IMR-90 (cell line): ENCODE measurements at regions not wholly inside any gene's neighbourhood (a gene's known extent, or its start where the extent isn't known, plus 50 kb on each side); places are given as distances from the start of the nearest gene placed in this dataset.

ENCODE experiments used
- ATAC-seq: fragments of 200-7000 bp; cut with Tn5 transposase; 2 replicates; pipeline ENCODE4 v1.9.1; 2020; ENCODE audit warnings: low read depth, mild to moderate bottlenecking, moderate library complexity
- BruUV-seq: library from RNA; stranded (reverse); fragments of 400-500 nt; replicated peaks from 2 replicates; lab custom pipeline; 2021; lab: Mats Ljungman, UMichigan
- CTCF ChIA-PET: fragments of 300-600 bp; formaldehyde crosslinking; extraction: SDS; loops from one replicate; lab custom pipeline; 2021; ENCODE audit warnings: antibody characterized with exemption; lab: Yijun Ruan, JAX
- POLR2A ChIA-PET: fragments of 300-600 bp; sonication (Branson Sonifier 250); formaldehyde crosslinking; loops from one replicate; lab custom pipeline; 2022; ENCODE audit warnings: antibody characterized with exemption; ENCODE audit not compliant: unreplicated experiment; lab: Charles Lee
- DNase-seq: peaks from one replicate; pipeline ENCODE4 v3.0.0; 2013
- H2AFZ ChIP-seq: replicated peaks from 2 replicates; pipeline ENCODE3; 2013; ENCODE audit warnings: low read length, mild to moderate bottlenecking; ENCODE audit not compliant: poor library complexity
- H2AK5ac ChIP-seq: 2 replicates; pipeline ENCODE4 v1.6.1; 2013; ENCODE audit warnings: low read depth, low read length, inconsistent platforms
- H2AK9ac ChIP-seq: replicated peaks from 2 replicates; pipeline ENCODE3; 2013; ENCODE audit warnings: mild to moderate bottlenecking, low read depth, low read length, moderate library complexity; ENCODE audit not compliant: poor library complexity
- H2BK120ac ChIP-seq: 2 replicates; pipeline ENCODE4 v1.6.1; 2013; ENCODE audit warnings: low read depth, low read length, inconsistent platforms
- H2BK15ac ChIP-seq: 3 replicates; pipeline ENCODE4 v1.6.1; 2013; ENCODE audit warnings: low read depth, low read length, inconsistent platforms
- H2BK20ac ChIP-seq: 2 replicates; pipeline ENCODE4 v1.6.1; 2013; ENCODE audit warnings: low read depth, mild to moderate bottlenecking, inconsistent platforms, low read length, moderate library complexity
- H2BK5ac ChIP-seq: 2 replicates; pipeline ENCODE4 v1.6.1; 2013; ENCODE audit warnings: mild to moderate bottlenecking, low read depth, low read length, inconsistent platforms; ENCODE audit not compliant: poor library complexity, severe bottlenecking
- H3K14ac ChIP-seq: replicated peaks from 2 replicates; pipeline ENCODE4 v1.6.1; 2013; ENCODE audit warnings: low read depth, low read length, inconsistent platforms
- H3K18ac ChIP-seq: 2 replicates; pipeline ENCODE4 v1.6.1; 2013; ENCODE audit warnings: low read depth, low read length, control low read depth
- H3K23ac ChIP-seq: 2 replicates; pipeline ENCODE4 v1.6.1; 2013; ENCODE audit warnings: low read depth, low read length, inconsistent platforms
- H3K27ac ChIP-seq: 2 replicates; pipeline ENCODE4 v1.5.1; 2013; ENCODE audit warnings: mild to moderate bottlenecking, control low read depth, low read length; ENCODE audit not compliant: insufficient read depth
- H3K27me3 ChIP-seq: 2 replicates; pipeline ENCODE4 v1.6.1; 2013; ENCODE audit warnings: low read length; ENCODE audit not compliant: control insufficient read depth, insufficient read depth
- H3K36me3 ChIP-seq: 2 replicates; pipeline ENCODE4 v1.6.1; 2013; ENCODE audit warnings: low read length, mixed read lengths; ENCODE audit not compliant: control insufficient read depth, insufficient read depth
- H3K4ac ChIP-seq: 2 replicates; pipeline ENCODE4 v1.6.1; 2013; ENCODE audit warnings: low read depth, low read length, inconsistent platforms
- H3K4me1 ChIP-seq: 2 replicates; pipeline ENCODE4 v1.6.1; 2013; ENCODE audit warnings: low read length, mixed read lengths; ENCODE audit not compliant: control insufficient read depth, insufficient read depth
- H3K4me2 ChIP-seq: 2 replicates; pipeline ENCODE4 v1.6.1; 2013; ENCODE audit warnings: low read depth, mild to moderate bottlenecking, control low read depth, low read length, moderate library complexity
- H3K4me3 ChIP-seq: 2 replicates; pipeline ENCODE4 v1.5.1; 2013; ENCODE audit warnings: low read depth, mild to moderate bottlenecking, control low read depth, low read length, moderate library complexity; ENCODE audit not compliant: insufficient read depth
- H3K56ac ChIP-seq: 2 replicates; pipeline ENCODE4 v1.6.1; 2013; ENCODE audit warnings: low read length, inconsistent platforms; ENCODE audit not compliant: insufficient read depth; ENCODE audit errors: extremely low read depth
- H3K79me1 ChIP-seq, 2 experiments: 2 replicates each; pipeline ENCODE4 v1.6.1; 2013; ENCODE audit warnings: low read length in 2 of 2, inconsistent platforms in 1 of 2, low read depth in 1 of 2
- H3K9ac ChIP-seq: 2 replicates; pipeline ENCODE4 v1.6.1; 2013; ENCODE audit warnings: low read depth, low read length, control low read depth
- H3K9me1 ChIP-seq: 2 replicates; pipeline ENCODE4 v1.6.1; 2013; ENCODE audit warnings: low read length, inconsistent platforms; ENCODE audit not compliant: insufficient read depth
- H3K9me3 ChIP-seq: 2 replicates; pipeline ENCODE4 v1.6.1; 2013; ENCODE audit warnings: low read length; ENCODE audit not compliant: control insufficient read depth, insufficient read depth
- H4K20me1 ChIP-seq: 2 replicates; pipeline ENCODE4 v1.6.1; 2013; ENCODE audit warnings: low read length, inconsistent platforms; ENCODE audit not compliant: insufficient read depth
- H4K5ac ChIP-seq: 2 replicates; pipeline ENCODE4 v1.6.1; 2013; ENCODE audit warnings: mild to moderate bottlenecking, low read depth, low read length, control low read depth
- H4K8ac ChIP-seq, 2 experiments: 2 replicates each; pipeline ENCODE4 v1.6.1; 2013; ENCODE audit warnings: low read depth in 2 of 2, low read length in 2 of 2, control low read depth in 1 of 2, inconsistent platforms in 1 of 2
- H4K91ac ChIP-seq: 2 replicates; pipeline ENCODE4 v1.6.1; 2013; ENCODE audit warnings: low read depth, low read length, inconsistent platforms; ENCODE audit not compliant: insufficient read depth
- BHLHE40 ChIP-seq: fragments of 150-350 bp; IDR thresholded peaks from 2 replicates; pipeline ENCODE4 v1.6.1; 2016; ENCODE audit warnings: mild to moderate bottlenecking, low read depth, low read length
- CEBPB ChIP-seq: IDR thresholded peaks from 2 replicates; pipeline ENCODE4 v1.6.1; 2012; ENCODE audit warnings: low read depth, low read length, improper control_type of control experiment
- CHD1 ChIP-seq: IDR thresholded peaks from 2 replicates; pipeline ENCODE4 v1.6.1; 2012; ENCODE audit warnings: low read depth, low read length, improper control_type of control experiment
- MAZ ChIP-seq: IDR thresholded peaks from 2 replicates; pipeline ENCODE4 v1.6.1; 2012; ENCODE audit warnings: low read depth, mild to moderate bottlenecking, low read length, improper control_type of control experiment, moderate library complexity, borderline replicate concordance
- RAD21 ChIP-seq: IDR thresholded peaks from 2 replicates; pipeline ENCODE4 v1.6.1; 2012; ENCODE audit warnings: low read length, improper control_type of control experiment
- RFX5 ChIP-seq: IDR thresholded peaks from 2 replicates; pipeline ENCODE4 v1.8.0; 2012; ENCODE audit warnings: low read depth, mild to moderate bottlenecking, low read length, moderate library complexity
- dilution Hi-C: fragments of 300-500 bp; cut with HindIII; formaldehyde crosslinking; loops from one replicate; pipeline ENCODE4 v1.14.3; 2018; ENCODE audit warnings: low sequenced_read_pairs; ENCODE audit not compliant: unreplicated experiment
- in situ Hi-C: fragments of 300-500 bp; cut with MboI; formaldehyde crosslinking; loops from 3 replicates; pipeline ENCODE4 v1.14.3; 2019; ENCODE audit warnings: low sequenced_read_pairs, inconsistent platforms, mixed read lengths
- intact Hi-C: fragments of 100-400 bp; cut with micrococcal nuclease; formaldehyde crosslinking; loops from 2 replicates; pipeline ENCODE4 v1.10.0; 2022
- TF ChIP-seq, protein P1 (sequence below): fragments of 150-350 bp; IDR thresholded peaks from 2 replicates; pipeline ENCODE4 v1.6.1; 2017; ENCODE audit warnings: mild to moderate bottlenecking, antibody characterized with exemption, low read length, low read depth

DNA sequence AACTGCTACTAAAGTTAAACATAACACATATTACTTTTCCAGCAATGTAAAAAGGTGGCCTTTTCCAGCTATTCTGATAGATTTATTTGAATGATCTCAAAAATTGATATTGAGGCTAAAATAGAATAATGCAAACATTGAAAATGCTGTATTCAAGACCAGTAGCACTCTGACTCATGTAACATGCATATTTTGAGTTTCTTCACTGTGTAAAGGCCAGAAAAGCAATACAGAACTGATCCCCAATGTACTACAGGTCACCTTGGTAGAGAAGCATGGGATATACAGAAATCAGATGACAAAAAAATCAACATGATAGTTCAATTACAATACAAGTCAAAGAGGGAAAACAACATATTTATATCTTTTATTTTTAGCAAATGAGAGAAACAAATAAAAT is 419.6 kb downstream of the DIPK2A start:
- no peak for ATAC-seq
- H3K4me1 ChIP-seq = no peaks in the 10 kb centered on the region
- no peak overlapping the region for H3K4ac ChIP-seq

More for the DNA sequence above, 419.6 kb downstream of the DIPK2A start:
- Histone ChIP-seq H2BK20ac (no peak overlapping the region), H4K91ac (no peak overlapping the region), H3K23ac (no peak overlapping the region), H3K9me1 (no peaks in the 10 kb centered on the region), H4K20me1 (no peaks in the 10 kb centered on the region), H2AK5ac (no peak overlapping the region), H3K9me3 (no peaks in the 10 kb centered on the region), H2BK120ac (no peak overlapping the region), H3K18ac (no peak overlapping the region), H2BK5ac (no peak overlapping the region), H3K56ac (no peak overlapping the region), H3K4me3 (no peak overlapping the region), H3K27me3 (no peaks in the 10 kb centered on the region), H3K9ac (no peak overlapping the region), H3K36me3 (no peaks in the 10 kb centered on the region), H2AK9ac (no peak overlapping the region), H2BK15ac (no peak overlapping the region), H3K14ac (no peak overlapping the region), H4K8ac (no peak overlapping the region), H2AFZ (no peak overlapping the region), H3K79me1 (no peaks in the 10 kb centered on the region), H4K5ac (no peak overlapping the region), H3K27ac (no peak overlapping the region), H3K4me2 (no peak overlapping the region)
- TF ChIP-seq CHD1 (no peak), MAZ (no peak), BHLHE40 (no peak), CEBPB (no peak), RFX5 (no peak), RAD21 (no peak)
- TF ChIP-seq, protein P1, sequence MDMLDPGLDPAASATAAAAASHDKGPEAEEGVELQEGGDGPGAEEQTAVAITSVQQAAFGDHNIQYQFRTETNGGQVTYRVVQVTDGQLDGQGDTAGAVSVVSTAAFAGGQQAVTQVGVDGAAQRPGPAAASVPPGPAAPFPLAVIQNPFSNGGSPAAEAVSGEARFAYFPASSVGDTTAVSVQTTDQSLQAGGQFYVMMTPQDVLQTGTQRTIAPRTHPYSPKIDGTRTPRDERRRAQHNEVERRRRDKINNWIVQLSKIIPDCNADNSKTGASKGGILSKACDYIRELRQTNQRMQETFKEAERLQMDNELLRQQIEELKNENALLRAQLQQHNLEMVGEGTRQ = no peak
- CTCF ChIA-PET = interaction anchor here (0.6 kb wide), 2 partner anchors 415 to 434 kb away, joined by 3 to 5 read pairs; no protein-coding TSS in a partner anchor
- dilution Hi-C loops (no loop called here), intact Hi-C loops (no loop called here), in situ Hi-C loops (no loop called here)
- no peak for DNase-seq
- POLR2A ChIA-PET = no interaction called here
- no TSS peak for BruUV-seq
